K562 (cell line): ENCODE measurements at regions not wholly inside any gene's neighbourhood (a gene's known extent, or its start where the extent isn't known, plus 50 kb on each side); places are given as distances from the start of the nearest gene placed in this dataset.

ENCODE experiments used
- ATAC-seq: fragments of 200-7000 bp; cut with Tn5 transposase; 3 replicates; pipeline ENCODE4 v1.9.1; 2020; ENCODE audit warnings: moderate library complexity
- BruUV-seq: library from RNA; stranded (reverse); fragments of 400-500 nt; replicated peaks from 2 replicates; lab custom pipeline; 2021; lab: Mats Ljungman, UMichigan
- CTCF ChIA-PET: fragments of 300-600 bp; formaldehyde crosslinking; extraction: SDS; loops from one replicate; lab custom pipeline; 2021; ENCODE audit warnings: low intra/inter-chr PET ratio; lab: Yijun Ruan, JAX
- POLR2A ChIA-PET: fragments of 300-600, 350-650 bp; sonication (Branson Sonifier 250); formaldehyde crosslinking; extraction: SDS; loops from one replicate; lab custom pipeline; 2021; ENCODE audit warnings: antibody characterized with exemption, inconsistent platforms; lab: Yijun Ruan, JAX
- DNase-seq, 4 experiments: peaks; one replicate each; pipeline versions ENCODE4 v3.0.0 to v3.0.0-alpha.2; 2011 to 2018; ENCODE audit warnings: low spot score in 3 of 4, mixed read lengths in 3 of 4; ENCODE audit errors: extremely low read depth in 1 of 4
- FAIRE-seq: peaks from 2 replicates; lab custom pipeline; 2011; peaks lifted over from hg19 to GRCh38; lab: Jason Lieb, UNC
- H2AFZ ChIP-seq: 2 replicates; pipeline ENCODE4 v1.6.0; 2011; ENCODE audit warnings: low read depth, low read length, control low read depth, inconsistent platforms
- H3K27ac ChIP-seq: fragments of 200-600 bp; 3 replicates; pipeline ENCODE4 v1.8.0; 2011; ENCODE audit warnings: low read depth, mild to moderate bottlenecking, control low read depth, inconsistent platforms, low read length, moderate library complexity, mixed read lengths; ENCODE audit errors: extremely low read depth
- H3K27me3 ChIP-seq, 2 experiments: fragments of 300-600 bp in 1 of 2; 2 replicates in 1 of 2; 3 replicates in 1 of 2; pipeline versions ENCODE4 v1.6.0 to v1.8.0; 2011; ENCODE audit warnings: inconsistent platforms in 2 of 2, low read length in 2 of 2, mild to moderate bottlenecking in 1 of 2, mixed read lengths in 1 of 2, moderate library complexity in 1 of 2; ENCODE audit not compliant: control insufficient read depth in 2 of 2, insufficient read depth in 2 of 2
- H3K36me3 ChIP-seq: fragments of 300-600 bp; 3 replicates; pipeline ENCODE4 v1.8.0; 2011; ENCODE audit warnings: mild to moderate bottlenecking, low read length, inconsistent platforms; ENCODE audit not compliant: control insufficient read depth, insufficient read depth
- H3K4me1 ChIP-seq, 2 experiments: fragments of 200-600 bp in 1 of 2; replicated peaks in 1 of 2; 2 replicates in 1 of 2; 3 replicates in 1 of 2; pipeline versions ENCODE4 v1.5.1 to v1.8.0; 2011; ENCODE audit warnings: inconsistent platforms in 2 of 2, low read length in 2 of 2, mild to moderate bottlenecking in 1 of 2, mixed read lengths in 1 of 2, moderate library complexity in 1 of 2; ENCODE audit not compliant: control insufficient read depth in 2 of 2, insufficient read depth in 2 of 2
- H3K4me2 ChIP-seq: 2 replicates; pipeline ENCODE4 v1.6.1; 2011; ENCODE audit warnings: low read length, control low read depth, inconsistent platforms, mixed read lengths; ENCODE audit not compliant: insufficient read depth
- H3K4me3 ChIP-seq: fragments of 200-600 bp; sonication (generic), shearing (Covaris generic); 2 replicates; pipeline ENCODE4 v1.5.1; 2016; ENCODE audit warnings: control low read depth, inconsistent platforms
- H3K79me2 ChIP-seq: fragments of 200-600 bp; 3 replicates; pipeline ENCODE4 v1.8.0; 2011; ENCODE audit warnings: low read length, inconsistent platforms; ENCODE audit not compliant: control insufficient read depth, insufficient read depth
- H3K9ac ChIP-seq, 2 experiments: 2 replicates each; pipeline versions ENCODE4 v1.6.0 to v1.6.1; 2011; ENCODE audit warnings: low read depth in 2 of 2, low read length in 2 of 2, control low read depth in 1 of 2, inconsistent platforms in 1 of 2, mild to moderate bottlenecking in 1 of 2, mixed read lengths in 1 of 2; ENCODE audit not compliant: insufficient read depth in 1 of 2
- H3K9me1 ChIP-seq: one replicate; pipeline ENCODE4 v1.6.0; 2011; ENCODE audit warnings: inconsistent platforms, mild to moderate bottlenecking, low read length, moderate library complexity; ENCODE audit not compliant: control insufficient read depth, insufficient read depth
- H3K9me3 ChIP-seq: replicated peaks from 2 replicates; pipeline ENCODE4 v1.5.1; 2011; ENCODE audit warnings: low read depth, low read length, inconsistent platforms; ENCODE audit not compliant: control insufficient read depth, insufficient read depth
- H4K20me1 ChIP-seq: replicated peaks from 2 replicates; pipeline ENCODE4 v1.6.1; 2011; ENCODE audit warnings: low read length, inconsistent platforms, mixed read lengths; ENCODE audit not compliant: control insufficient read depth, insufficient read depth
- CREB5 ChIP-seq: fragments of 250-450 bp; sonication (Bioruptor Pico); IDR thresholded peaks from 2 replicates; pipeline ENCODE4 v1.5.0; 2020; ENCODE audit warnings: mild to moderate bottlenecking
- CXXC5 ChIP-seq: fragments of 250-450 bp; sonication (Bioruptor Pico); IDR thresholded peaks from 2 replicates; pipeline ENCODE4 v1.8.0; 2022; ENCODE audit warnings: inconsistent platforms, mild to moderate bottlenecking, moderate library complexity
- FUS ChIP-seq: fragments of 200-400 bp; formaldehyde crosslinking; optimal IDR thresholded peaks from 2 replicates; pipeline ENCODE3; 2017; ENCODE audit warnings: low read depth, low read length
- GATAD2A ChIP-seq: fragments of 450-650 bp; IDR thresholded peaks from 2 replicates; pipeline ENCODE4 v1.6.1; 2017
- HIVEP1 ChIP-seq: fragments of 250-450 bp; sonication (Bioruptor Pico); IDR thresholded peaks from 2 replicates; pipeline ENCODE4 v1.4.0; 2020; ENCODE audit warnings: mild to moderate bottlenecking
- HNRNPH1 ChIP-seq: fragments of 200-400 bp; formaldehyde crosslinking; optimal IDR thresholded peaks from 2 replicates; pipeline ENCODE3; 2017; ENCODE audit warnings: low read depth, mild to moderate bottlenecking, low read length, moderate library complexity
- MCM7 ChIP-seq, 2 experiments: fragments of 450-650 bp; IDR thresholded peaks; 2 replicates each; pipeline ENCODE4 v1.6.1; 2016 to 2018
- SPI1 ChIP-seq: IDR thresholded peaks from 2 replicates; pipeline ENCODE4 v1.6.1; 2011; ENCODE audit warnings: low read depth, low read length, control low read depth, borderline replicate concordance
- SRSF3 ChIP-seq: fragments of 200-400 bp; formaldehyde crosslinking; IDR thresholded peaks from 2 replicates; pipeline ENCODE4 v1.6.1; 2016; ENCODE audit warnings: mild to moderate bottlenecking, low read length, moderate library complexity; ENCODE audit not compliant: insufficient read depth
- TAL1 ChIP-seq: fragments of 450-650 bp; IDR thresholded peaks from 2 replicates; pipeline ENCODE4 v1.6.1; 2016; ENCODE audit warnings: mild to moderate bottlenecking
- TRIM28 ChIP-seq: fragments of 450-650 bp; IDR thresholded peaks from 2 replicates; pipeline ENCODE4 v1.6.1; 2017
- ZBTB33 ChIP-seq: sonication (generic); formaldehyde crosslinking; IDR thresholded peaks from 2 replicates; pipeline ENCODE4 v1.8.1; 2023; ENCODE audit warnings: mild to moderate bottlenecking, missing genetic modification reagents
- ZNF146 ChIP-seq: IDR thresholded peaks from one replicate; pipeline ENCODE4 v1.6.1; 2018; ENCODE audit warnings: missing compliant biosample characterization; ENCODE audit not compliant: unreplicated experiment
- ZNF175 ChIP-seq: fragments of 200-800 bp; sonication (Bioruptor generic); IDR thresholded peaks from 2 replicates; pipeline ENCODE4 v1.6.1; 2016; ENCODE audit warnings: low read depth, mild to moderate bottlenecking, missing genetic modification characterization, missing compliant biosample characterization
- ZNF282 ChIP-seq: sonication (generic); formaldehyde crosslinking; IDR thresholded peaks from 2 replicates; pipeline ENCODE4 v1.8.1; 2023; ENCODE audit warnings: missing genetic modification reagents
- ZNF639 ChIP-seq, 2 experiments: fragments of 200-800 bp in 1 of 2; sonication (Bioruptor generic) in 1 of 2; sonication (generic) in 1 of 2; formaldehyde crosslinking in 1 of 2; IDR thresholded peaks in 1 of 2; conservative IDR thresholded peaks in 1 of 2; 2 replicates each; pipeline versions ENCODE4 v1.5.0 to v1.6.1; 2016 to 2020; ENCODE audit warnings: missing compliant biosample characterization in 1 of 2, missing genetic modification characterization in 1 of 2, missing genetic modification reagents in 1 of 2
- ZNF717 ChIP-seq: fragments of 250-450 bp; sonication (Bioruptor Pico); IDR thresholded peaks from 2 replicates; pipeline ENCODE4 v1.5.0; 2021
- ZZZ3 ChIP-seq: fragments of 450-650 bp; IDR thresholded peaks from 2 replicates; pipeline ENCODE4 v1.6.1; 2016; ENCODE audit warnings: antibody characterized with exemption, mild to moderate bottlenecking, moderate library complexity
- WGBS: fragments of 100-300 bp; shearing (Covaris generic); methylation state at CpG from one replicate; pipeline ENCODE4 v1.1.6; 2016; ENCODE audit warnings: low coverage, mixed read lengths; ENCODE audit not compliant: insufficient coverage; ENCODE audit errors: missing lambda C conversion rate; 5-methylcytosine and 5-hydroxymethylcytosine counted together
- in situ Hi-C: fragments of 300-500 bp; cut with MboI; formaldehyde crosslinking; loops from 4 replicates; pipeline ENCODE4 v1.15.0; 2018; ENCODE audit warnings: inconsistent platforms, mixed read lengths
- intact Hi-C: fragments of 100-400 bp; cut with micrococcal nuclease; formaldehyde crosslinking; loops from 2 replicates; pipeline ENCODE4 v1.14.2; 2022

- H3K9me1 ChIP-seq = no peaks in the 10 kb centered on the region
- H3K4me1 ChIP-seq = no peaks in the 10 kb centered on the region
- H3K36me3 ChIP-seq = no peaks in the 10 kb centered on the region
- in situ Hi-C loops = no loop called here
- H3K9ac ChIP-seq = no peak overlapping the region
- no peak overlapping the region for H3K4me3 ChIP-seq
- 2% methylated on average over 7 of the region's 7 CpGs for WGBS
- no peaks in the 10 kb centered on the region for H3K27me3 ChIP-seq
- H2AFZ ChIP-seq = no peak overlapping the region
- ChIA-PET POLR2A (no interaction called here), CTCF (no interaction called here)
- H3K79me2 ChIP-seq = no peaks in the 10 kb centered on the region
- BruUV-seq = no TSS peak
- intact Hi-C loops = no loop called here
- TF ChIP-seq ZNF639 (CRISPR knock-in tag; conservative IDR thresholded peaks at IDR 0.05 in 1 of 2, IDR thresholded peaks at IDR 0.05 in 1 of 2) (no peak), SRSF3 (no peak), TRIM28 (no peak), TAL1 (no peak), CREB5 (CRISPR knock-in tag) (no peak), SPI1 (no peak), ZNF146 (no peak), ZZZ3 (no peak), HIVEP1 (no peak), ZNF175 (no peak), ZNF717 (CRISPR knock-in tag) (no peak), HNRNPH1 (no peak), ZNF282 (CRISPR knock-in tag) (no peak), GATAD2A (no peak), ZBTB33 (CRISPR knock-in tag) (no peak), CXXC5 (CRISPR knock-in tag) (no peak), FUS (no peak), MCM7 (IDR thresholded peaks at IDR 0.05) (no peak)
- FAIRE-seq = no peak
- ATAC-seq = no peak
- no peak for DNase-seq
- H3K4me2 ChIP-seq = no peak overlapping the region
- no peaks in the 10 kb centered on the region for H4K20me1 ChIP-seq
- H3K9me3 ChIP-seq = peaks cover 37% of the 10 kb centered on the region
- H3K27ac ChIP-seq = no peak overlapping the region
These were observed 1142.8 kb downstream of the RPIA start for GRCh38 chr2:89834306-89834705.
